ENCODE measurements at regions not wholly inside any gene's neighbourhood (a gene's known extent, or its start where the extent isn't known, plus 50 kb on each side); places are given as distances from the start of the nearest gene placed in this dataset.

DNA sequence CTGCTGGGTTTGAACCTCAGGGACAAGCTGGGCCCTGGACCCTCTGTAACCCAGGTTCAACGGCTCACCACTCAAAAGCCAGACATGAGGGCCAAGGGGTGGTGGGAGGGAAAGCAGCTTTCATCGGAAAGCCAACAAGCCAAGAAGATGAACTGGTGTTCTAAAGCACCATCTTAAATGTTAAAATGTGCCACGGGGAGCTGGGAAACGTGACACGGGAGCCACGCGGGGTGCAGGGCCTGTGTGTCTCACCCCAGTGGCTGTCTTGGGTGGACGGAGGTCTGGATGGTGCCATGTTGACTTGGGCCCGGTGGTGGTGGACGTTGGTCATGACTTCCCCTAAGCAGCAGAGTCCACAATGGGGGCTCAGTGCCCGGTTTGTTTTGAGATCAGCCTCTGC lies 97.7 kb upstream of the SFSWAP start:
- Histone ChIP-seq H3K27me3 (ENCODE audit: control insufficient read depth, extremely low read depth, insufficient read depth, low read length) (peaks cover 10% of the 10 kb centered on the region), H3K4me3 (ENCODE audit: control insufficient read depth in 2 of 3, extremely low read depth in 1 of 3, insufficient read depth in 2 of 3, low read depth in 1 of 3, low read length in 3 of 3) (no peak overlapping the region), H3K9ac (ENCODE audit: control insufficient read depth, extremely low read depth, insufficient read depth, low read length) (no peak overlapping the region), H3K79me2 (ENCODE audit: control insufficient read depth, insufficient read depth, low read length) (no peaks in the 10 kb centered on the region), H3K4me2 (ENCODE audit: control insufficient read depth, extremely low read depth, insufficient read depth, low read depth, low read length) (no peak overlapping the region), H4K20me1 (ENCODE audit: control insufficient read depth, extremely low read depth, insufficient read depth, low read length) (no peaks in the 10 kb centered on the region), H2AFZ (ENCODE audit: control insufficient read depth, low read length) (no peak overlapping the region), H3K9me3 (ENCODE audit: control insufficient read depth, low read depth, low read length) (no peaks in the 10 kb centered on the region), H3K36me3 (ENCODE audit: control insufficient read depth in 2 of 2, extremely low read depth in 1 of 2, insufficient read depth in 2 of 2, low read length in 2 of 2) (no peaks in the 10 kb centered on the region), H3K4me1 (ENCODE audit: control insufficient read depth, extremely low read depth, insufficient read depth, low read length) (no peaks in the 10 kb centered on the region), H3K9me1 (ENCODE audit: control insufficient read depth, extremely low read depth, insufficient read depth, low read length) (no peaks in the 10 kb centered on the region), H3K27ac (ENCODE audit: control insufficient read depth, insufficient read depth, low read length) (no peak overlapping the region)
- TF ChIP-seq, protein P1, sequence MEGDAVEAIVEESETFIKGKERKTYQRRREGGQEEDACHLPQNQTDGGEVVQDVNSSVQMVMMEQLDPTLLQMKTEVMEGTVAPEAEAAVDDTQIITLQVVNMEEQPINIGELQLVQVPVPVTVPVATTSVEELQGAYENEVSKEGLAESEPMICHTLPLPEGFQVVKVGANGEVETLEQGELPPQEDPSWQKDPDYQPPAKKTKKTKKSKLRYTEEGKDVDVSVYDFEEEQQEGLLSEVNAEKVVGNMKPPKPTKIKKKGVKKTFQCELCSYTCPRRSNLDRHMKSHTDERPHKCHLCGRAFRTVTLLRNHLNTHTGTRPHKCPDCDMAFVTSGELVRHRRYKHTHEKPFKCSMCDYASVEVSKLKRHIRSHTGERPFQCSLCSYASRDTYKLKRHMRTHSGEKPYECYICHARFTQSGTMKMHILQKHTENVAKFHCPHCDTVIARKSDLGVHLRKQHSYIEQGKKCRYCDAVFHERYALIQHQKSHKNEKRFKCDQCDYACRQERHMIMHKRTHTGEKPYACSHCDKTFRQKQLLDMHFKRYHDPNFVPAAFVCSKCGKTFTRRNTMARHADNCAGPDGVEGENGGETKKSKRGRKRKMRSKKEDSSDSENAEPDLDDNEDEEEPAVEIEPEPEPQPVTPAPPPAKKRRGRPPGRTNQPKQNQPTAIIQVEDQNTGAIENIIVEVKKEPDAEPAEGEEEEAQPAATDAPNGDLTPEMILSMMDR (optimal IDR thresholded peaks at IDR 0.05 in 1 of 3, IDR thresholded peaks at IDR 0.05 in 1 of 3, conservative IDR thresholded peaks at IDR 0.05 in 1 of 3; ENCODE audit: extremely low read depth in 1 of 3, insufficient read depth in 2 of 3, low read length in 3 of 3): no peak
- TF ChIP-seq EZH2 (IDR thresholded peaks at IDR 0.05; ENCODE audit: low read length): no peak
- dilution Hi-C loops (cut with MboI; ENCODE audit: extremely low pct_ligation_motif_present, low sequenced_read_pairs): no loop called here
- DNase-seq (ENCODE audit: low read depth, low spot score) (no peak), FAIRE-seq (no peak)

GRCh38 chr12:131613678-131614077 lies 97.2 kb upstream of the SFSWAP start:
- H3K4me2 ChIP-seq (ENCODE audit: control insufficient read depth, extremely low read depth, insufficient read depth, low read depth, low read length): no peak overlapping the region
- H3K27me3 ChIP-seq (ENCODE audit: control insufficient read depth, extremely low read depth, insufficient read depth, low read length): peaks cover 10% of the 10 kb centered on the region
- no peaks in the 10 kb centered on the region for H3K36me3 ChIP-seq (ENCODE audit: control insufficient read depth in 2 of 2, extremely low read depth in 1 of 2, insufficient read depth in 2 of 2, low read length in 2 of 2)
- TF ChIP-seq, protein P1 (optimal IDR thresholded peaks at IDR 0.05 in 1 of 3, IDR thresholded peaks at IDR 0.05 in 1 of 3, conservative IDR thresholded peaks at IDR 0.05 in 1 of 3; ENCODE audit: extremely low read depth in 1 of 3, insufficient read depth in 2 of 3, low read length in 3 of 3): no peak
- TF ChIP-seq EZH2 (IDR thresholded peaks at IDR 0.05; ENCODE audit: low read length): no peak
- H3K4me1 ChIP-seq (ENCODE audit: control insufficient read depth, extremely low read depth, insufficient read depth, low read length): no peaks in the 10 kb centered on the region
- DNase-seq (ENCODE audit: low read depth, low spot score): no peak
- no peak overlapping the region for H2AFZ ChIP-seq (ENCODE audit: control insufficient read depth, low read length)
- no peaks in the 10 kb centered on the region for H3K9me1 ChIP-seq (ENCODE audit: control insufficient read depth, extremely low read depth, insufficient read depth, low read length)
- no peak for FAIRE-seq
- no peaks in the 10 kb centered on the region for H4K20me1 ChIP-seq (ENCODE audit: control insufficient read depth, extremely low read depth, insufficient read depth, low read length)
- no peak overlapping the region for H3K4me3 ChIP-seq (ENCODE audit: control insufficient read depth in 2 of 3, extremely low read depth in 1 of 3, insufficient read depth in 2 of 3, low read depth in 1 of 3, low read length in 3 of 3)
- H3K27ac ChIP-seq (ENCODE audit: control insufficient read depth, insufficient read depth, low read length): no peak overlapping the region
- H3K9ac ChIP-seq (ENCODE audit: control insufficient read depth, extremely low read depth, insufficient read depth, low read length): no peak overlapping the region
- no peaks in the 10 kb centered on the region for H3K79me2 ChIP-seq (ENCODE audit: control insufficient read depth, insufficient read depth, low read length)
- H3K9me3 ChIP-seq (ENCODE audit: control insufficient read depth, low read depth, low read length): no peaks in the 10 kb centered on the region
- dilution Hi-C loops (cut with MboI; ENCODE audit: extremely low pct_ligation_motif_present, low sequenced_read_pairs): no loop called here

Measured in keratinocyte (primary cell).